ENCODE measurements at regions not wholly inside any gene's neighbourhood (a gene's known extent, or its start where the extent isn't known, plus 50 kb on each side); places are given as distances from the start of the nearest gene placed in this dataset.

DNA sequence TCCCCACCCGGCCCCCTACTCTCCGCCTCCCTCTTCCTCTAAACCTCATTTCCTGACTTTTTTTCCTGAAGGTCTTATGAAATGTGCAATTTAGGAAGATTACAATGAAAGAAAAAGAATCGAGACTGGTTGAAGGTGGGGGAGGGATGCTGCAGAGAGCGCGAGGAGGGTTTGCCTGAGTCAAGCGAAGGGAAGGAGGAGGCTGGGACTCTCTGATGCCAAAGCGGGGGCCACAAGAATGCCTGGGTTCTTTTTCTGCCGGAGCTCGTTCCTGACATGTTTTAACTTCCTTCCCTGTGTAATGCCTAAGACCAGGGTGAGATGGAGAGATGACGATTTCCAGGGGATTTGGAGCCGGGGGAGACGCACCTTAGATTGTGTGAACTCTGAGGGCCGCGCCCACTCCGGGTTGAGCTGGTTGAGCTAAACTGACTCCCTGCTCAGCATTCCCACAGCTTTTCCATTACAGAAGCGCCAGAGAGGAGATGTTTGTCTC is 270.5 kb upstream of the SORL1-AS1 start:
- Histone ChIP-seq H3K4me3 (ENCODE audit: low read depth in 1 of 2, low read length in 2 of 2) (peak overlapping the region; percentile 62 to 64), H3K27ac (ENCODE audit: low read depth, low read length) (peak overlapping the region; percentile 98), H3K9me3 (ENCODE audit: low read length) (no peaks in the 10 kb centered on the region), H3K36me3 (ENCODE audit: insufficient read depth, low read length) (no peaks in the 10 kb centered on the region), H3K4me1 (ENCODE audit: insufficient read depth, low read length) (peaks cover 4% of the 10 kb centered on the region), H3K27me3 (ENCODE audit: control insufficient read depth in 1 of 2, insufficient read depth in 2 of 2, low read length in 2 of 2) (no peaks in the 10 kb centered on the region), H3K9ac (ENCODE audit: low read length) (peak overlapping the region; percentile 68)

GRCh38 chr11:121722431-121723245 is 269.9 kb upstream of the SORL1-AS1 start:
- H3K9ac ChIP-seq (ENCODE audit: low read length), result peak overlapping the region; percentile 68
- peak overlapping the region; percentile 62 to 64 for H3K4me3 ChIP-seq (ENCODE audit: low read depth in 1 of 2, low read length in 2 of 2)
- H3K27ac ChIP-seq (ENCODE audit: low read depth, low read length), result peak overlapping the region; percentile 98
- no peaks in the 10 kb centered on the region for H3K27me3 ChIP-seq (ENCODE audit: control insufficient read depth in 1 of 2, insufficient read depth in 2 of 2, low read length in 2 of 2)
- H3K9me3 ChIP-seq (ENCODE audit: low read length), result no peaks in the 10 kb centered on the region
- no peaks in the 10 kb centered on the region for H3K36me3 ChIP-seq (ENCODE audit: insufficient read depth, low read length)
- H3K4me1 ChIP-seq (ENCODE audit: insufficient read depth, low read length), result peaks cover 4% of the 10 kb centered on the region

DNA sequence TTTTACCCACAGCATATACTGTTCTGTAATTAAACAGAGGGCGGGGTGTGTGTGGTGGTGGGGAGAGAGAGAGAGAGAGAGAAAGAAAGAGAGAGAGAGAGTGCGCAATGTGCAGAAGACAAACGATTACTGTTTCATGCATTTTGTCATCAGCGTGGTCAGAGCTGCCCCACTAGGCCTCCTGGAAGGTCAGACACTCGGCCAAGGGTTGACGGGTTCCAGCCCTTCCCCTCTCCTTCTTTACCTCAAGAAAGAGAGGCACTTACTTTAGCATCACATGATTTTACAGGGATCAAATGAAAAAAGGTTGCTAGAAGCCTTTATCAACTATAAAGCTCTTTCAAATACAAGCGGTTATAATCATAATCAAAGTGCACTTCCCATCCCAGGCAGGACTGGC is 269.2 kb upstream of the SORL1-AS1 start:
- H3K36me3 ChIP-seq (ENCODE audit: insufficient read depth, low read length), result no peaks in the 10 kb centered on the region
- H3K4me1 ChIP-seq (ENCODE audit: insufficient read depth, low read length), result peaks cover 4% of the 10 kb centered on the region
- H3K9me3 ChIP-seq (ENCODE audit: low read length), result no peaks in the 10 kb centered on the region
- H3K27me3 ChIP-seq (ENCODE audit: control insufficient read depth in 1 of 2, insufficient read depth in 2 of 2, low read length in 2 of 2), result no peaks in the 10 kb centered on the region
- H3K27ac ChIP-seq (ENCODE audit: low read depth, low read length), result peak overlapping the region; percentile 98
- H3K9ac ChIP-seq (ENCODE audit: low read length), result no peak overlapping the region
- peak overlapping the region; percentile 62 to 64 for H3K4me3 ChIP-seq (ENCODE audit: low read depth in 1 of 2, low read length in 2 of 2)

DNA sequence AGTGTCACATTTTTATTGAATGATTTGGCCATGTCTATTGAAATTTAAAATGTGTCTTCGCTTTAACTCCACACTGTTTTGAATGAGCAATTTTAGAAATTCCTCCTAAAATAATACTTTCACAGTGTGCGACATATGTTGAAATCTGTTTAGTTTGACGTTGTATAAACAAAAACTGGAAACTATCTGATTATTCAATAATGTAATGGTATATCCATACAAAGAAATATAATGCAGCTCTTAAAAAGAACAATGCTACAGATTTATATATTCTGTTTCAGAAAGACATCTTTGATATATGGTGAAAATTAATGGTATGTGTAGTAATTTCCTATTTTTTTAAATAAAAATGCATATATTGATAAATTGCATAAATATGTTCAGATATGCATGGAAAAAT is 268.7 kb upstream of the SORL1-AS1 start:
- Histone ChIP-seq H3K36me3 (ENCODE audit: insufficient read depth, low read length) (no peaks in the 10 kb centered on the region), H3K27ac (ENCODE audit: low read depth, low read length) (peak overlapping the region; percentile 98), H3K9me3 (ENCODE audit: low read length) (no peaks in the 10 kb centered on the region), H3K4me3 (ENCODE audit: low read depth in 1 of 2, low read length in 2 of 2) (no peak overlapping the region), H3K9ac (ENCODE audit: low read length) (no peak overlapping the region), H3K27me3 (ENCODE audit: control insufficient read depth in 1 of 2, insufficient read depth in 2 of 2, low read length in 2 of 2) (no peaks in the 10 kb centered on the region), H3K4me1 (ENCODE audit: insufficient read depth, low read length) (peaks cover 4% of the 10 kb centered on the region)

DNA sequence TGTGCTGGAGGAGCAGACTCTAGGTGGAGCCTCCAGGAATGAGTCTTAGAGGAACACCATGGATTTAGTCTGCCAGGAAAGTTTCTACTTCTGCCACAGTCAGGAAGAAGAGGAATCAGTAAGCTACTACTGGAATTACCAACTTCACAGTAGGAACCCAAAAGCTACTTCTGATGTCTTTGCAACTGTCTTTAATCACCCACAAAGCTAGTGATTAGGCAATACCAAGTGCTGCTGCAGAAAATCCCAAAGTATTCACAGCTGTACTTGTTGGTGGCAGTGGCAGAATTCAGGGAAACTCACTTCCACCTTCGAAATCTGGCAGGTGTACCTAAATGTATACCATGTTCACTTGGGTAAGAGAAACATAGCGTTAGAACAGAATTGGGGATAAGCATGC is 264.5 kb upstream of the SORL1-AS1 start:
- no peak overlapping the region for H3K4me3 ChIP-seq (ENCODE audit: low read depth in 1 of 2, low read length in 2 of 2)
- H3K4me1 ChIP-seq (ENCODE audit: insufficient read depth, low read length), result peaks cover 4% of the 10 kb centered on the region
- no peaks in the 10 kb centered on the region for H3K9me3 ChIP-seq (ENCODE audit: low read length)
- H3K9ac ChIP-seq (ENCODE audit: low read length), result no peak overlapping the region
- no peaks in the 10 kb centered on the region for H3K27me3 ChIP-seq (ENCODE audit: control insufficient read depth in 1 of 2, insufficient read depth in 2 of 2, low read length in 2 of 2)
- no peaks in the 10 kb centered on the region for H3K36me3 ChIP-seq (ENCODE audit: insufficient read depth, low read length)
- no peak overlapping the region for H3K27ac ChIP-seq (ENCODE audit: low read depth, low read length)

DNA sequence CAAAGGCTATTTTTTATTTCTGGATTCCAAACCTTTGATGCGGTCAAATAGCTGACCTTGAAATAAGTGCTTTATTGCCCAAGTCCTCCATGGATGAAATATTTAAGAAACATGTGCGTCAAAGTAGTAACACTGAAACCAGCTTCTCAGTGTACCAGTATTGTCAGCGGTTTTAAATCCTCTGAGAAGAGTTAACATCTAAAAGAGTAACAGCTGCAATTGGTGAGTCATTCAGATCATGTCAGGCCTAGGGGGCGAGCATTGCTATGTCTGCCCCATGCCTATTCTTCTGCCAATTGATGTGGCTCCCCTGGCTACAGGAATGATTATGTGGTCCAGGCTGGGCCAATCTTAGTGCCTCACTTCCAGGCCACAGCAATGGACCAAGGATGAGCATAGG is 263.3 kb upstream of the SORL1-AS1 start:
- H3K9ac ChIP-seq (ENCODE audit: low read length), result no peak overlapping the region
- no peaks in the 10 kb centered on the region for H3K4me1 ChIP-seq (ENCODE audit: insufficient read depth, low read length)
- H3K27me3 ChIP-seq (ENCODE audit: control insufficient read depth in 1 of 2, insufficient read depth in 2 of 2, low read length in 2 of 2), result no peaks in the 10 kb centered on the region
- no peaks in the 10 kb centered on the region for H3K36me3 ChIP-seq (ENCODE audit: insufficient read depth, low read length)
- no peak overlapping the region for H3K27ac ChIP-seq (ENCODE audit: low read depth, low read length)
- no peaks in the 10 kb centered on the region for H3K9me3 ChIP-seq (ENCODE audit: low read length)
- H3K4me3 ChIP-seq (ENCODE audit: low read depth in 1 of 2, low read length in 2 of 2), result no peak overlapping the region

- no peaks in the 10 kb centered on the region for H3K27me3 ChIP-seq (ENCODE audit: control insufficient read depth in 1 of 2, insufficient read depth in 2 of 2, low read length in 2 of 2)
Observed at GRCh38 chr11:121715405-121715804, 262.6 kb upstream of the SORL1-AS1 start.

DNA sequence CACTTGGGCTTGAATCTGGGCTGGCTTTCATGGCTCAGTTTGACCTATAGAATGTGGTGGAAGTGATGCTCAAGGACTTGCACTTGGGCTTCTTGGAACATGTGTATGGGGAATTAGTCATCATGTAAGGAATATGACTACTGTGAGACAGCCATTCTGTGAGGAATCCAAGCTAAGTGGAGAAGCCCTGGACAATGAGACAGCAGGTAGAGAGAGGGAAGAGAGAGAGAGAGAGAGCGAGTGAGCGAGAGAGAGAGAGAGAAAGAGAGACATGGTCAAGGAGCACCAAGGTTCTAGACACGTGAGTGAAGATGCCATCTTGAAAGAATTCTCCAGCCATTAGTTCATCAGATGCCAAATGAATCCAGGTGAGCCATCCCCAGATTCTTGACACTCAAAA is 261.6 kb upstream of the SORL1-AS1 start:
- H3K27ac ChIP-seq (ENCODE audit: low read depth, low read length), result no peak overlapping the region
- no peak overlapping the region for H3K4me3 ChIP-seq (ENCODE audit: low read depth in 1 of 2, low read length in 2 of 2)
- no peaks in the 10 kb centered on the region for H3K4me1 ChIP-seq (ENCODE audit: insufficient read depth, low read length)
- H3K27me3 ChIP-seq (ENCODE audit: control insufficient read depth in 1 of 2, insufficient read depth in 2 of 2, low read length in 2 of 2), result no peaks in the 10 kb centered on the region
- no peak overlapping the region for H3K9ac ChIP-seq (ENCODE audit: low read length)
- no peaks in the 10 kb centered on the region for H3K36me3 ChIP-seq (ENCODE audit: insufficient read depth, low read length)
- H3K9me3 ChIP-seq (ENCODE audit: low read length), result no peaks in the 10 kb centered on the region

More at GRCh38 chr11:121715405-121715804, 262.6 kb upstream of the SORL1-AS1 start:
- H3K36me3 ChIP-seq (ENCODE audit: insufficient read depth, low read length), result no peaks in the 10 kb centered on the region
- H3K9me3 ChIP-seq (ENCODE audit: low read length), result no peaks in the 10 kb centered on the region
- H3K27ac ChIP-seq (ENCODE audit: low read depth, low read length), result no peak overlapping the region
- H3K4me3 ChIP-seq (ENCODE audit: low read depth in 1 of 2, low read length in 2 of 2), result no peak overlapping the region
- H3K4me1 ChIP-seq (ENCODE audit: insufficient read depth, low read length), result no peaks in the 10 kb centered on the region
- H3K9ac ChIP-seq (ENCODE audit: low read length), result no peak overlapping the region

DNA sequence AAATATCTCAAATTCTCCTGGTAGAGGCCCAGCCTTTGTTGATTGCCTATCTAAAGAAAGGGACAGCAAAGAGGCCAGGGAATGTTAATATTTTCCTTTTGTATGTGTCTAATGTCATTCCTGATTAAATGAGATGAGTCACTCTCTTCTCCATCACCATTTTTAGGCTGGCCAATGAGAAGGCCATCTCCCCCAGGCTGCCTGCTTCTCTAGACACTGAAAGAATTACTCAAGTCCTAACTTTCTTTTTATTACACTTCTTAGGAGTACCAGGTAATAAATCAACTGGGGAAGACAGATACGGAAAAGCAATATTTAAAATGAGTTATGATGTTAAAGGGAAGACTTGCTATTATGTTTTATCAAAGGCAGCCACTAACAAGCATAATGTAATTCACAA is 259.2 kb upstream of the SORL1-AS1 start:
- no peak overlapping the region for H3K4me3 ChIP-seq (ENCODE audit: low read depth in 1 of 2, low read length in 2 of 2)
- H3K36me3 ChIP-seq (ENCODE audit: insufficient read depth, low read length), result no peaks in the 10 kb centered on the region
- H3K27me3 ChIP-seq (ENCODE audit: control insufficient read depth in 1 of 2, insufficient read depth in 2 of 2, low read length in 2 of 2), result no peaks in the 10 kb centered on the region
- no peaks in the 10 kb centered on the region for H3K9me3 ChIP-seq (ENCODE audit: low read length)
- H3K9ac ChIP-seq (ENCODE audit: low read length), result no peak overlapping the region
- H3K27ac ChIP-seq (ENCODE audit: low read depth, low read length), result no peak overlapping the region
- H3K4me1 ChIP-seq (ENCODE audit: insufficient read depth, low read length), result no peaks in the 10 kb centered on the region

DNA sequence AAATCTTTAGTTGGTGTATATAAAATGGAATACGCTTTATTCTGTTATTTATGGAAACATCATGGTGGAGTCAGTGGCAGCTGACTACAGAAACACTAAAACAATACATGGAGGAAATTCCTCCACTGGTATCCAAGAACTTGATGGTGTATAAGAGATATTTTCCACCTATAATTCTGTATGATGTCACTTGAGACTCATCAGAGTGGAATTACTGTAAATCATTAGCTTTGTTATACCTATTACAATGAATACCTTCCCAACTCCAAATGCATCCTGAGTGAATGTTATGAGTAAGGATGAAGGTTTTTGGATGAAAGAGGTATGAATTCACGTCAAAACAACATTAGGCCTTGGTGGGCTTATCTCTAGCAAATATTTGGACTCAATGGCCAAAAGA is 258.5 kb upstream of the SORL1-AS1 start:
- Histone ChIP-seq H3K4me1 (ENCODE audit: insufficient read depth, low read length) (no peaks in the 10 kb centered on the region), H3K27ac (ENCODE audit: low read depth, low read length) (no peak overlapping the region), H3K9ac (ENCODE audit: low read length) (no peak overlapping the region), H3K36me3 (ENCODE audit: insufficient read depth, low read length) (no peaks in the 10 kb centered on the region), H3K27me3 (ENCODE audit: control insufficient read depth in 1 of 2, insufficient read depth in 2 of 2, low read length in 2 of 2) (no peaks in the 10 kb centered on the region), H3K9me3 (ENCODE audit: low read length) (no peaks in the 10 kb centered on the region), H3K4me3 (ENCODE audit: low read depth in 1 of 2, low read length in 2 of 2) (no peak overlapping the region)

DNA sequence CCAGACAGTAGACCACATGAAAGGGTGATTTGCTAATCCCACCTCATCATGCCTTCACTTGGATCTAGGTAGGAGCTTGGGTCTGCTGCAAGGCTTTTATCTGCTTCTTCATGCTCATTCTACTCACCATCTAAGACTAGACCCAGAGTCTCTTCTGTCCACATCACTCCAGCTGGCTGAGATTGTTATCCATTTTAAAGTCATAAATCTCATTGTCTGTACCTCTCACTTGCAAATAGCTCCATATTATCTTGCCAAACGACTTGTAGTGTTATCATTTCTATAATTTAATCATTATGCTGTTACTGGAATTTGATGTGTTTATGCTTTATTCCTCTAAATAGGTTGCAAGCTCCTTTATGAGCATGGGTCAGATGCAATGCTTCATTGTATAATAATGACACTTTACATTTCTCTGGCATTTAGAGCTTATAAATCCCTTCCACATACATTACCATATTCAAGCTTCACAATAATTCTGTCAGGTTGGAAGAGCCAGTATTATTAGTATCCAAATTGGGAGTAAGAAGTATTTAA is 254.2 kb upstream of the SORL1-AS1 start:
- H3K9me3 ChIP-seq (ENCODE audit: low read length), result no peaks in the 10 kb centered on the region
- no peaks in the 10 kb centered on the region for H3K4me1 ChIP-seq (ENCODE audit: insufficient read depth, low read length)
- no peak overlapping the region for H3K4me3 ChIP-seq (ENCODE audit: low read depth in 1 of 2, low read length in 2 of 2)
- H3K27me3 ChIP-seq (ENCODE audit: control insufficient read depth in 1 of 2, insufficient read depth in 2 of 2, low read length in 2 of 2), result no peaks in the 10 kb centered on the region
- H3K9ac ChIP-seq (ENCODE audit: low read length), result no peak overlapping the region
- H3K27ac ChIP-seq (ENCODE audit: low read depth, low read length), result no peak overlapping the region
- no peaks in the 10 kb centered on the region for H3K36me3 ChIP-seq (ENCODE audit: insufficient read depth, low read length)

DNA sequence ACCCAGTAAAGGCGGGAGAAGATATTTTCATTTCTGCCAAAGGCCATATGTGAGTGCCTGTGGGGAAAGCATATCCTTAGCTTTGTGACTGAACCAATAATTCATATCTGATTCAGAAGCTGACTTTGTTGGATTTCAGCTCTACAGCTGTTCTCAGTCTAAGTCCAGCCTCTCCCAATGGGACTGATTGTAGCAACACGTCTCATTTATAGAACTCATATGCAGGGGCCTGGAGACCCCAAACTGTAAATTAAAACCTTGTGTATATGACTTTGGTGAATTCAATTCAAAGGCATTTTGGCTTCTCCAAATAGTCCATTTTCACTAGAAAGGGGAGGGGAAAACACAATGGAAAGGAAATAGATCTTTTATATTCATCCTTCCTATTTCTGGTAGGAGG is 250.4 kb upstream of the SORL1-AS1 start:
- Histone ChIP-seq H3K27ac (ENCODE audit: low read depth, low read length) (no peak overlapping the region), H3K27me3 (ENCODE audit: control insufficient read depth in 1 of 2, insufficient read depth in 2 of 2, low read length in 2 of 2) (no peaks in the 10 kb centered on the region), H3K4me1 (ENCODE audit: insufficient read depth, low read length) (no peaks in the 10 kb centered on the region), H3K36me3 (ENCODE audit: insufficient read depth, low read length) (no peaks in the 10 kb centered on the region), H3K4me3 (ENCODE audit: low read depth in 1 of 2, low read length in 2 of 2) (no peak overlapping the region), H3K9me3 (ENCODE audit: low read length) (no peaks in the 10 kb centered on the region), H3K9ac (ENCODE audit: low read length) (no peak overlapping the region)

Measured in muscle layer of colon (tissue), 2 donors.